WTC11 (cell line): ENCODE measurements at regions not wholly inside any gene's neighbourhood (a gene's known extent, or its start where the extent isn't known, plus 50 kb on each side); places are given as distances from the start of the nearest gene placed in this dataset.

Experiments
- ATAC-seq: fragments of 200-7000 bp; cut with Tn5 transposase; 2 replicates; pipeline ENCODE4 v1.10.0; 2021; ENCODE audit warnings: mild to moderate bottlenecking, moderate library complexity
- CTCF ChIA-PET: fragments of 300-600 bp; sonication (Branson Sonifier 250); formaldehyde crosslinking; loops from one replicate; lab custom pipeline; 2021; ENCODE audit warnings: antibody characterized with exemption; lab: Charles Lee
- POLR2A ChIA-PET: fragments of 350-600 bp; sonication (Branson Sonifier 250); formaldehyde crosslinking; loops from one replicate; lab custom pipeline; 2021; ENCODE audit warnings: antibody characterized with exemption; lab: Charles Lee
- DNase-seq: peaks from one replicate; pipeline ENCODE4 v3.0.0; 2021; ENCODE audit warnings: low spot score
- H3K27ac Mint-ChIP-seq: 2 replicates; pipeline ENCODE4 v1.8.0; 2021; ENCODE audit warnings: mixed read lengths
- H3K27me3 Mint-ChIP-seq: 2 replicates; pipeline ENCODE4 v1.8.0; 2021; ENCODE audit warnings: low read depth, mild to moderate bottlenecking, moderate library complexity, mixed read lengths
- H3K36me3 Mint-ChIP-seq: 2 replicates; pipeline ENCODE4 v1.8.0; 2021; ENCODE audit warnings: mixed read lengths
- H3K4me1 Mint-ChIP-seq: 2 replicates; pipeline ENCODE4 v1.8.0; 2022; ENCODE audit warnings: mixed read lengths
- H3K4me3 Mint-ChIP-seq: 2 replicates; pipeline ENCODE4 v1.8.0; 2021; ENCODE audit warnings: mild to moderate bottlenecking, moderate library complexity, mixed read lengths
- H3K9me3 Mint-ChIP-seq: 2 replicates; pipeline ENCODE4 v1.8.0; 2021; ENCODE audit warnings: mixed read lengths
- ATF1 ChIP-seq: sonication (generic); formaldehyde crosslinking; IDR thresholded peaks from 2 replicates; pipeline ENCODE4 v1.8.1; 2023; ENCODE audit warnings: mild to moderate bottlenecking, moderate library complexity, missing genetic modification reagents
- IRF2 ChIP-seq: sonication (generic); formaldehyde crosslinking; IDR thresholded peaks from 2 replicates; pipeline ENCODE4 v1.8.0; 2022; ENCODE audit warnings: low read depth, missing genetic modification reagents, borderline replicate concordance
- JUN ChIP-seq: sonication (generic); formaldehyde crosslinking; IDR thresholded peaks from 2 replicates; pipeline ENCODE4 v1.8.0; 2023; ENCODE audit warnings: mild to moderate bottlenecking, missing genetic modification reagents
- MXD4 ChIP-seq: fragments of 250-450 bp; sonication (Bioruptor Pico); IDR thresholded peaks from 2 replicates; pipeline ENCODE4 v1.8.0; 2021; ENCODE audit warnings: mild to moderate bottlenecking, moderate library complexity, borderline replicate concordance
- OVOL2 ChIP-seq: fragments of 250-450 bp; sonication (Bioruptor Pico); IDR thresholded peaks from 2 replicates; pipeline ENCODE4 v1.9.0; 2021; ENCODE audit warnings: mild to moderate bottlenecking, borderline replicate concordance
- PRRX2 ChIP-seq: fragments of 250-450 bp; sonication (Bioruptor Pico); IDR thresholded peaks from 2 replicates; pipeline ENCODE4 v1.8.0; 2021; ENCODE audit warnings: mild to moderate bottlenecking
- ZNF138 ChIP-seq: sonication (generic); formaldehyde crosslinking; conservative IDR thresholded peaks from 2 replicates; pipeline ENCODE4 v1.8.1; 2022; ENCODE audit warnings: mild to moderate bottlenecking, moderate library complexity, missing genetic modification reagents
- ZNF396 ChIP-seq: fragments of 250-450 bp; sonication (Bioruptor Pico); IDR thresholded peaks from 2 replicates; pipeline ENCODE4 v1.8.0; 2021; ENCODE audit warnings: mild to moderate bottlenecking, moderate library complexity, borderline replicate concordance
- ZNF416 ChIP-seq: fragments of 250-450 bp; sonication (Bioruptor Pico); IDR thresholded peaks from 2 replicates; pipeline ENCODE4 v1.9.0; 2021; ENCODE audit warnings: mild to moderate bottlenecking, inconsistent platforms
- ZNF671 ChIP-seq: fragments of 250-450 bp; sonication (Bioruptor Pico); IDR thresholded peaks from 2 replicates; pipeline ENCODE4 v1.8.0; 2021; ENCODE audit warnings: mild to moderate bottlenecking
- TF ChIP-seq, protein P1 (sequence below): fragments of 250-450 bp; sonication (Bioruptor Pico); IDR thresholded peaks from 2 replicates; pipeline ENCODE4 v1.9.0; 2021; ENCODE audit warnings: moderate library complexity, mild to moderate bottlenecking, inconsistent platforms, borderline replicate concordance
- TF ChIP-seq, protein P2 (sequence below): sonication (generic); formaldehyde crosslinking; IDR thresholded peaks from 2 replicates; pipeline ENCODE4 v1.8.1; 2023; ENCODE audit warnings: mild to moderate bottlenecking, missing genetic modification reagents
- TF ChIP-seq, protein P3 (sequence below): sonication (generic); formaldehyde crosslinking; conservative IDR thresholded peaks from 2 replicates; pipeline ENCODE4 v1.8.1; 2023; ENCODE audit warnings: mild to moderate bottlenecking, low read depth, missing genetic modification reagents, moderate library complexity
- TF ChIP-seq, protein P4 (sequence below): sonication (generic); formaldehyde crosslinking; IDR thresholded peaks from 2 replicates; pipeline ENCODE4 v1.8.0; 2023; ENCODE audit warnings: mild to moderate bottlenecking, missing genetic modification reagents
- TF ChIP-seq, protein P5 (sequence below): sonication (generic); formaldehyde crosslinking; IDR thresholded peaks from 2 replicates; pipeline ENCODE4 v1.8.1; 2023; ENCODE audit warnings: mild to moderate bottlenecking, missing genetic modification reagents
- TF ChIP-seq, protein P6 (sequence below): sonication (generic); formaldehyde crosslinking; IDR thresholded peaks from 2 replicates; pipeline ENCODE4 v1.8.1; 2022; ENCODE audit warnings: missing genetic modification reagents, borderline replicate concordance
- TF ChIP-seq, protein P7 (sequence below): sonication (generic); formaldehyde crosslinking; IDR thresholded peaks from 2 replicates; pipeline ENCODE4 v1.8.1; 2022; ENCODE audit warnings: mild to moderate bottlenecking, missing genetic modification reagents, moderate library complexity, borderline replicate concordance

DNA sequence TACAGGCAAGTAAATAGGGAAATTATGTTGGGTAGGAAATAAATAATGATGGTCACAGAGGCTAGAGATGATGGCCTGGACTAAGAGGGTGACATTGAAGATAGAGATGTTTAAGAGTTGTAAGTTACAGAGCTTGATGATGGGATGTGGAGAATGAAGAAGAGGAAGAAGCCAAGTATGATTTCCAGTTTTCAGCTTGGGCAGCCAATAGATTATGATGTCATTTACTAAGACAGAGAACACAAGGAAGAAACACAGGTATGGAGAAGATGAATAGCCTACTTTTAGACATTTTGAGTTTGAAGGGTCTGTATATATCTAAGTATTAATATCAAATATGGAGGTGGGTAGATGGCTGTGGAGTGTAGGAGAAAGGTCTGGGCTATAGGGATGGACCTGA lies 56.0 kb upstream of the PRELP start:
- H3K4me1 Mint-ChIP-seq, result peaks cover 8% of the 10 kb centered on the region
- TF ChIP-seq ZNF138 (CRISPR knock-in tag), result no peak
- TF ChIP-seq, protein P1, sequence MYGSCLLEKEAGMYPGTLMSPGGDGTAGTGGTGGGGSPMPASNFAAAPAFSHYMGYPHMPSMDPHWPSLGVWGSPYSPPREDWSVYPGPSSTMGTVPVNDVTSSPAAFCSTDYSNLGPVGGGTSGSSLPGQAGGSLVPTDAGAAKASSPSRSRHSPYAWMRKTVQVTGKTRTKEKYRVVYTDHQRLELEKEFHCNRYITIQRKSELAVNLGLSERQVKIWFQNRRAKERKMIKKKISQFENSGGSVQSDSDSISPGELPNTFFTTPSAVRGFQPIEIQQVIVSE, result no peak
- TF ChIP-seq, protein P2, sequence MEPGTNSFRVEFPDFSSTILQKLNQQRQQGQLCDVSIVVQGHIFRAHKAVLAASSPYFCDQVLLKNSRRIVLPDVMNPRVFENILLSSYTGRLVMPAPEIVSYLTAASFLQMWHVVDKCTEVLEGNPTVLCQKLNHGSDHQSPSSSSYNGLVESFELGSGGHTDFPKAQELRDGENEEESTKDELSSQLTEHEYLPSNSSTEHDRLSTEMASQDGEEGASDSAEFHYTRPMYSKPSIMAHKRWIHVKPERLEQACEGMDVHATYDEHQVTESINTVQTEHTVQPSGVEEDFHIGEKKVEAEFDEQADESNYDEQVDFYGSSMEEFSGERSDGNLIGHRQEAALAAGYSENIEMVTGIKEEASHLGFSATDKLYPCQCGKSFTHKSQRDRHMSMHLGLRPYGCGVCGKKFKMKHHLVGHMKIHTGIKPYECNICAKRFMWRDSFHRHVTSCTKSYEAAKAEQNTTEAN (CRISPR knock-in tag), result no peak
- DNase-seq, result no peak
- peaks cover 4% of the 10 kb centered on the region; the same call in 1 of the 2 replicates for H3K36me3 Mint-ChIP-seq
- no peak overlapping the region for H3K4me3 Mint-ChIP-seq
- ChIA-PET POLR2A (no interaction called here), CTCF (no interaction called here)
- H3K27me3 Mint-ChIP-seq, result peaks cover 9% of the 10 kb centered on the region
- peaks cover 4% of the 10 kb centered on the region for H3K9me3 Mint-ChIP-seq
- no peak overlapping the region for H3K27ac Mint-ChIP-seq
- no peak for ATAC-seq

DNA sequence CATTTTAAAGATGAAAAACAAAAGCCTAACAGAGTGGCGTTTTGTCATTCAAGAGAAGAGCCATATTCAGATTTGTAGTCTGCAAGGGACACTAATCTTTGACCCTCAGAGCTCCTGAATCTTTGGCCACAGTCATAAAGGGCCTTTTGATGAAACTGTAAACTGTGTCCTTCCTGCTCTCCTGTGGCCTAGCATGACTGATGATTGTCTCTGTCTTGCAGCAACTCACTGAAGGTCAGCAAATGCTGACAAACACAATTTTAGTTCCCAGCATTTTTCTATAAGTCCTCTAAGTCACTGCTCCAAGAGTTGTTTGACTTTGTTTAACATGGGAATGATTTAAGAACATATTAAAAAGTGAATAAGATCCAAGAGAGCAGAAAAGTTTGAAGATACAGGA lies 55.3 kb upstream of the PRELP start:
- no peak overlapping the region for H3K27ac Mint-ChIP-seq
- no peaks in the 10 kb centered on the region for H3K36me3 Mint-ChIP-seq
- H3K9me3 Mint-ChIP-seq, result no peaks in the 10 kb centered on the region; the same call in 1 of the 2 replicates
- H3K4me3 Mint-ChIP-seq, result no peak overlapping the region
- no peak for TF ChIP-seq MXD4
- no peak for TF ChIP-seq ZNF396 (CRISPR knock-in tag)
- TF ChIP-seq, protein P3, sequence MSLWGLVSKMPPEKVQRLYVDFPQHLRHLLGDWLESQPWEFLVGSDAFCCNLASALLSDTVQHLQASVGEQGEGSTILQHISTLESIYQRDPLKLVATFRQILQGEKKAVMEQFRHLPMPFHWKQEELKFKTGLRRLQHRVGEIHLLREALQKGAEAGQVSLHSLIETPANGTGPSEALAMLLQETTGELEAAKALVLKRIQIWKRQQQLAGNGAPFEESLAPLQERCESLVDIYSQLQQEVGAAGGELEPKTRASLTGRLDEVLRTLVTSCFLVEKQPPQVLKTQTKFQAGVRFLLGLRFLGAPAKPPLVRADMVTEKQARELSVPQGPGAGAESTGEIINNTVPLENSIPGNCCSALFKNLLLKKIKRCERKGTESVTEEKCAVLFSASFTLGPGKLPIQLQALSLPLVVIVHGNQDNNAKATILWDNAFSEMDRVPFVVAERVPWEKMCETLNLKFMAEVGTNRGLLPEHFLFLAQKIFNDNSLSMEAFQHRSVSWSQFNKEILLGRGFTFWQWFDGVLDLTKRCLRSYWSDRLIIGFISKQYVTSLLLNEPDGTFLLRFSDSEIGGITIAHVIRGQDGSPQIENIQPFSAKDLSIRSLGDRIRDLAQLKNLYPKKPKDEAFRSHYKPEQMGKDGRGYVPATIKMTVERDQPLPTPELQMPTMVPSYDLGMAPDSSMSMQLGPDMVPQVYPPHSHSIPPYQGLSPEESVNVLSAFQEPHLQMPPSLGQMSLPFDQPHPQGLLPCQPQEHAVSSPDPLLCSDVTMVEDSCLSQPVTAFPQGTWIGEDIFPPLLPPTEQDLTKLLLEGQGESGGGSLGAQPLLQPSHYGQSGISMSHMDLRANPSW (CRISPR knock-in tag), result no peak
- TF ChIP-seq, protein P4, sequence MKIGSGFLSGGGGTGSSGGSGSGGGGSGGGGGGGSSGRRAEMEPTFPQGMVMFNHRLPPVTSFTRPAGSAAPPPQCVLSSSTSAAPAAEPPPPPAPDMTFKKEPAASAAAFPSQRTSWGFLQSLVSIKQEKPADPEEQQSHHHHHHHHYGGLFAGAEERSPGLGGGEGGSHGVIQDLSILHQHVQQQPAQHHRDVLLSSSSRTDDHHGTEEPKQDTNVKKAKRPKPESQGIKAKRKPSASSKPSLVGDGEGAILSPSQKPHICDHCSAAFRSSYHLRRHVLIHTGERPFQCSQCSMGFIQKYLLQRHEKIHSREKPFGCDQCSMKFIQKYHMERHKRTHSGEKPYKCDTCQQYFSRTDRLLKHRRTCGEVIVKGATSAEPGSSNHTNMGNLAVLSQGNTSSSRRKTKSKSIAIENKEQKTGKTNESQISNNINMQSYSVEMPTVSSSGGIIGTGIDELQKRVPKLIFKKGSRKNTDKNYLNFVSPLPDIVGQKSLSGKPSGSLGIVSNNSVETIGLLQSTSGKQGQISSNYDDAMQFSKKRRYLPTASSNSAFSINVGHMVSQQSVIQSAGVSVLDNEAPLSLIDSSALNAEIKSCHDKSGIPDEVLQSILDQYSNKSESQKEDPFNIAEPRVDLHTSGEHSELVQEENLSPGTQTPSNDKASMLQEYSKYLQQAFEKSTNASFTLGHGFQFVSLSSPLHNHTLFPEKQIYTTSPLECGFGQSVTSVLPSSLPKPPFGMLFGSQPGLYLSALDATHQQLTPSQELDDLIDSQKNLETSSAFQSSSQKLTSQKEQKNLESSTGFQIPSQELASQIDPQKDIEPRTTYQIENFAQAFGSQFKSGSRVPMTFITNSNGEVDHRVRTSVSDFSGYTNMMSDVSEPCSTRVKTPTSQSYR (CRISPR knock-in tag), result no peak
- TF ChIP-seq ZNF416, result no peak
- TF ChIP-seq ZNF671 (CRISPR knock-in tag), result no peak
- H3K4me1 Mint-ChIP-seq, result peaks cover 8% of the 10 kb centered on the region
- peaks cover 2% of the 10 kb centered on the region for H3K27me3 Mint-ChIP-seq
- ChIA-PET CTCF (interaction anchor here (0.7 to 1.0 kb wide), 2 partner anchors 68 to 78 kb away, joined by 3 to 4 read pairs; no protein-coding TSS in a partner anchor), POLR2A (no interaction called here)
- ATAC-seq, result no peak
- DNase-seq, result no peak

DNA sequence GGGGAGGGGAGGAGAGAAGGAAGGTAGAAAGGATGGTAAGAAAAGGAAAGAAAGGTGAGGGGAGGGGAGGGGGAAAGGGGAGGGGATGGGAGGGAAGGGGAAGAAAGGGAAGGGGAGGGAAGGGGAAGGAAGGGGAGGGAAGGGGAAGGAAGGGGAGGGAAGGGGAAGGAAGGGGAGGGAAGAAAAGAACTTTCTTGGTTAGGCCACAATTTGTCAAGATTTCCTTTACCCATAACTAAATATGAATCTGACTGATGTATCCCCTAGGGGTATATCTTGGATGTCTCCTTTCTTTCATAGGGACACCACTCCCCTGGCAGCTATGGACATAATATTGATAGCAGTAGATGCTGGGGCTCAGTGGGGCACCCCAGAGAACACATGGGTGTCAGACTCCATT lies 54.4 kb upstream of the PRELP start:
- no peak for TF ChIP-seq ATF1 (CRISPR knock-in tag)
- DNase-seq (no peak), ATAC-seq (no peak)
- Mint-ChIP-seq H3K4me3 (no peak overlapping the region), H3K27me3 (no peaks in the 10 kb centered on the region; the same call in none of the 2 replicates), H3K36me3 (no peaks in the 10 kb centered on the region), H3K9me3 (no peaks in the 10 kb centered on the region), H3K27ac (no peak overlapping the region), H3K4me1 (peaks cover 8% of the 10 kb centered on the region)
- POLR2A ChIA-PET, result no interaction called here
- CTCF ChIA-PET, result interaction anchor here (1.0 kb wide), 1 partner anchor 79 kb away, joined by 4 read pairs; no protein-coding TSS in a partner anchor

DNA sequence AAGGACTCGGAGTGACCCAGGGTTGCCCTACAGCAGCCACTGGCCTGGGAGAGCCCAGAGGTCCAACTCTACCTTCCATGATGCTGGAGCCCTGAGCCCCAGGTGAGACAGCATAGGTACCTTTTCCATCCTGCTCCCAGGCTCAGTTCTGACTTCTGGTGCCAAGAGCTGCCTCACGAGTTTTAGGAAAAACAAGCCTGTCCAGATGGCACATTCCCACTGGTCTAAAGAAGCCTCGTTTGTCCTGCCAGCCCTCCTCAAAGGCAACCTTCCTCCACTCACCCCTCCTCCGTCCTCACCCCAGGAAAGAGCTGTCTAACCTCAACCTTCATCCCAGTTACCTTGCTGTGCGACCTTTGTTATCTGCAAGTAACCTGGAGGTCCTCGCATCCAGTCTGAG lies 53.5 kb upstream of the PRELP start:
- H3K4me1 Mint-ChIP-seq, result peaks cover 8% of the 10 kb centered on the region
- no peaks in the 10 kb centered on the region; the same call in none of the 2 replicates for H3K27me3 Mint-ChIP-seq
- ChIA-PET CTCF (no interaction called here), POLR2A (no interaction called here)
- H3K4me3 Mint-ChIP-seq, result no peak overlapping the region
- H3K9me3 Mint-ChIP-seq, result no peaks in the 10 kb centered on the region
- no peak overlapping the region for H3K27ac Mint-ChIP-seq
- H3K36me3 Mint-ChIP-seq, result no peaks in the 10 kb centered on the region
- ATAC-seq (no peak), DNase-seq (no peak)
- TF ChIP-seq, protein P5, sequence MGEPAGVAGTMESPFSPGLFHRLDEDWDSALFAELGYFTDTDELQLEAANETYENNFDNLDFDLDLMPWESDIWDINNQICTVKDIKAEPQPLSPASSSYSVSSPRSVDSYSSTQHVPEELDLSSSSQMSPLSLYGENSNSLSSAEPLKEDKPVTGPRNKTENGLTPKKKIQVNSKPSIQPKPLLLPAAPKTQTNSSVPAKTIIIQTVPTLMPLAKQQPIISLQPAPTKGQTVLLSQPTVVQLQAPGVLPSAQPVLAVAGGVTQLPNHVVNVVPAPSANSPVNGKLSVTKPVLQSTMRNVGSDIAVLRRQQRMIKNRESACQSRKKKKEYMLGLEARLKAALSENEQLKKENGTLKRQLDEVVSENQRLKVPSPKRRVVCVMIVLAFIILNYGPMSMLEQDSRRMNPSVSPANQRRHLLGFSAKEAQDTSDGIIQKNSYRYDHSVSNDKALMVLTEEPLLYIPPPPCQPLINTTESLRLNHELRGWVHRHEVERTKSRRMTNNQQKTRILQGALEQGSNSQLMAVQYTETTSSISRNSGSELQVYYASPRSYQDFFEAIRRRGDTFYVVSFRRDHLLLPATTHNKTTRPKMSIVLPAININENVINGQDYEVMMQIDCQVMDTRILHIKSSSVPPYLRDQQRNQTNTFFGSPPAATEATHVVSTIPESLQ (CRISPR knock-in tag), result no peak
- no peak for TF ChIP-seq ZNF138 (CRISPR knock-in tag)
- TF ChIP-seq OVOL2, result no peak
- TF ChIP-seq, protein P6, sequence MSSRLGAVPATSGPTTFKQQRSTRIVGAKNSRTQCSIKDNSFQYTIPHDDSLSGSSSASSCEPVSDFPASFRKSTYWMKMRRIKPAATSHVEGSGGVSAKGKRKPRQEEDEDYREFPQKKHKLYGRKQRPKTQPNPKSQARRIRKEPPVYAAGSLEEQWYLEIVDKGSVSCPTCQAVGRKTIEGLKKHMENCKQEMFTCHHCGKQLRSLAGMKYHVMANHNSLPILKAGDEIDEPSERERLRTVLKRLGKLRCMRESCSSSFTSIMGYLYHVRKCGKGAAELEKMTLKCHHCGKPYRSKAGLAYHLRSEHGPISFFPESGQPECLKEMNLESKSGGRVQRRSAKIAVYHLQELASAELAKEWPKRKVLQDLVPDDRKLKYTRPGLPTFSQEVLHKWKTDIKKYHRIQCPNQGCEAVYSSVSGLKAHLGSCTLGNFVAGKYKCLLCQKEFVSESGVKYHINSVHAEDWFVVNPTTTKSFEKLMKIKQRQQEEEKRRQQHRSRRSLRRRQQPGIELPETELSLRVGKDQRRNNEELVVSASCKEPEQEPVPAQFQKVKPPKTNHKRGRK (CRISPR knock-in tag), result no peak
- TF ChIP-seq, protein P7, sequence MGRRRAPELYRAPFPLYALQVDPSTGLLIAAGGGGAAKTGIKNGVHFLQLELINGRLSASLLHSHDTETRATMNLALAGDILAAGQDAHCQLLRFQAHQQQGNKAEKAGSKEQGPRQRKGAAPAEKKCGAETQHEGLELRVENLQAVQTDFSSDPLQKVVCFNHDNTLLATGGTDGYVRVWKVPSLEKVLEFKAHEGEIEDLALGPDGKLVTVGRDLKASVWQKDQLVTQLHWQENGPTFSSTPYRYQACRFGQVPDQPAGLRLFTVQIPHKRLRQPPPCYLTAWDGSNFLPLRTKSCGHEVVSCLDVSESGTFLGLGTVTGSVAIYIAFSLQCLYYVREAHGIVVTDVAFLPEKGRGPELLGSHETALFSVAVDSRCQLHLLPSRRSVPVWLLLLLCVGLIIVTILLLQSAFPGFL (CRISPR knock-in tag), result no peak
- TF ChIP-seq IRF2, result no peak
- no peak for TF ChIP-seq PRRX2 (CRISPR knock-in tag)
- no peak for TF ChIP-seq JUN
